NCI-H524 (cell line): ENCODE measurements at regions not wholly inside any gene's neighbourhood (a gene's known extent, or its start where the extent isn't known, plus 50 kb on each side); places are given as distances from the start of the nearest gene placed in this dataset.
"Not testable (repeated sequence)": the region's sequence is repeated elsewhere in the genome, so short reads cannot be mapped to it uniquely, and the experiment has no call there.

Source experiments
- DNase-seq, 2 experiments: peaks; one replicate each; lab custom pipeline; 2025; lab: John Stamatoyannopoulos, UW

- no peak for DNase-seq
Measured at GRCh38 chr1:183753464-183753891, 51.4 kb upstream of the RGL1 start.

GRCh38 chr1:183744132-183744913, 60.6 kb upstream of the RGL1 start:
- no peak for DNase-seq

- no peak for DNase-seq
Measured at GRCh38 chr1:183742355-183742754, 62.6 kb upstream of the RGL1 start.

DNA sequence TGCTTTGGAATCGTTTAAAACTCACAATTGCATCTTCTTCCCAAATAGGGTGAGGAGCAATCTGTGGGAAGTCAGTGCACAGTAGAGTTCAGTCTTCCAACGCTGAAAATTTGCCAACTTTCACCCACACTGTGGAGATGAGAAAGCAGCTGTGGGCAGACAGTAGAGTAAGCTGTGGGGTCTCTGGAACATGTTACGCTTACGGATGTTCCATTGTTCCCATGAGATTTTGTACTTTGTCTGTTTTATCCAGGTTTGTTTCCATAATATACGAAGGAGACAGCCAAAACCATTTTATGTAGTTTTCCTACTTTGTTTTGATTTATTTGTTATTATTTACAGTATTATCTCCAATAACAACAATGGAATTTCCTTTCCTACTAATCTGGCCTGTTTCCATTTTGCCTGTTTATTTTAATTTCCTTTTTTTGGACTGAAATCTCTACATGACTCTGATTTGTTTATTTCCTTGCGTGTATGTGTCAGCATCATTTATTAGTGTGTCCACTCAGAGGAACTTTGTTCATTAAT, 65.1 kb upstream of the RGL1 start:
- no peak for DNase-seq

DNA sequence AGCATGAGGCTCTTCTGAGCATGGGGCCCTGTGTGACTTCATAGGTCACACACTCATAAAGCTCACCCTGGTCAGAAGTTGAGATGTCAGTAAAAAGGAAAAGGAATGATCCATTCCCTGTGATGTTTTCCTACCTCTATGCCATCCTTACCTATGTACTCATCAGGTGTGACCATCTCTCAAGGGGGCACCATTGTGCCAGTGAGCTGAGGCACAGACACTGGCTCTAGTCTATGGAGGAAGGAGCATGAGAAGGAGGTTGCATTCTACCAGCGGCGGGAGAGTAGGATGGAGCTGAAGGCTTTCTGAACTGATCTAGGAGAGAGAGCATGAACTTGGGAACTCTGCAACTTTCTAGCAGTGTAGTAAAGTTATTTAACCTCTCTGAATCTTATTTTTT, 65.8 kb upstream of the RGL1 start:
- no peak for DNase-seq

DNA sequence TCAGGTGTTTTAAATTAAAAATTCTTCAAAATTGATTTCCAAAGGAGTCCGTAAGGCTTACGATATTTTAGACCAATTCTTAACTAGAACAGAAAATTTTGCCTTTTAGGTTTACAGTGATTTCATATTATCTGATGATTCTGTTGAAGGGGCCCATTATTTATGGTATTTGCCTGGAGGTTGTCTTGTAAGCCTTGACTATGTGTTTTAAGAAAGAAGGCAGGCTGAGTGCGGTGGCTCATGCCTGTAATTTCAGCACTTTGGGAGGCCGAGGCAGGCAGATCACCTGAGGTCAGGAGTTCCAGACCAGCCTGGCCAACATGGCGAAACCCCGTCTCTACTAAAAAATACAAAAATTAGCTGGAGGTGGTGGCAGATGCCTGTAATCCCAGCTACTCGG, 67.0 kb upstream of the RGL1 start:
- DNase-seq = not testable (repeated sequence)

DNA sequence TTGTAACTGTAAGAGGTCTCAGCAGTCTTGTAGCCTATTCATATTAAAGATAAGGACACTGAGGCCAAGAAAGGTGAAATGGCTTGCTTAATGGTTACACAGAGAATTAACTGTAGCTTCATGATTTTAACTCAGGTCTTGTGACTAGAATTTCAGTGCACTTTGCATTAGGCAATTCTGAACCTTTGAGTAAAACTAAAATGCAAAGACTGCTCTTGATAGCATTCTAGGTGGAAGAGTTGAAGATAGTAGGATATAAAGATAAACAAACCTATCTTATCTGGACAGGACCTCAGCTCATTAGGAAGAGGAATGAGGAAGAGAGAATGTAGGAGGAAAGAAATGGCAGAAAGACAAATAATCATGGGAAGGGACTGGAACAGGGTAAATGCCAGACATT, 68.6 kb upstream of the RGL1 start:
- DNase-seq = no peak

- no peak for DNase-seq
Measured at GRCh38 chr1:183735069-183735860, 69.7 kb upstream of the RGL1 start.

DNA sequence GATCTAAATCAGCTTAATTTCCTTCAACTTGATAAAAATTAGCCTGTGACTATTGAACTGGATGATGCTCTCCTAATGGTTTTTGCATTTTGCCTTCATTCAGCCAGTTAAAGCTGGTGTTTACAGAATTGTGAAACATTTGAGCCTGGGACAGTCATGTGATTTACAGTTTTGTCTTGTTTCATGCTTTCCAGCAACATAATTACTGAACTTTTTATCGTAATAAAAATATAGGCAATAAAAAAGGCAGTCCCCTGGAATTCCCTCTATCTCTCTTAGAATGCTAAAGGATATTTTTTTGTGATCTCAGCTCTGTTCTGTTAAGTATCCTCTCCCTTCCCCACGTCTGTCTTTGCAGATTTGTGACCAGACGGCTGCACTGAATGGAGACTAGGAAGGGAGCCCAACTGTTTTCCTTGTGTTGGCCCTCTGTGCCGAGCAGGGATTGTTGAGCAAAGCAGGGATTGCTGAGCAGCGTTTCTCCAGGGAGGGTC, 70.3 kb upstream of the RGL1 start:
- no peak for DNase-seq

GRCh38 chr1:183733715-183734114, 71.2 kb upstream of the RGL1 start:
- DNase-seq = peak in 1 of 2 experiments; percentile 38

GRCh38 chr1:183732236-183732880, 72.6 kb upstream of the RGL1 start:
- DNase-seq = no peak

DNA sequence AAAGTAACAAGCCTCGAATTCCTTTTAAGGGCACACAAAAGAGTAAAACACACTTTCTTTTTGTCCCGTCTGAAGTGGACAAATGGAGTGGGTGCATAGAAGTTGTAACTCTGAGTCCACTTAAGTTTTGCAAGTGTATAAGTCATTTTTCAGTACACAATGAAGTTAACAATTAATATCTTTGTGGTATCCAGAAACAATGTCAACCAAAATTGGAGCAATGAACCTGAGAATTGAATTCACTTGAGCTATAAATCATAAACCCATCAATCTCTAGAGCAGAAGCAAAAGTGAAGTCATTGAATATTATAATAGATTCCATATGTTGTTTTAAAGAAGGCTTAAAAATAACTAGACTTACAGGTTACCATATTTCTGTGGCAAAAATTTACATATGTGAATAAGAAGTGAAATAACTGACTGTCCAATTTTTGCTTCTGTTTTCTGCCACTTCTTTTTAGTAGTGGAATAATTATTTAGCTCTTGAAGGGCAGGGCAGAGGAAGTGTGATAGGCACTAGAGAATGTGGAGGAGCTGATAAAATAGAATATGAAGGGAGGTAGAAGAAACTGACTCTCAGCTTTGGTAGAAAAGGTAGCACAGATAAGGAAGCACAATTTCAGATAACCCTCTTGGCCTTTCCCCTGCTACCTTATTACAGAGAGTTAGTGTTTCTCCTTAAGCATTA, 73.9 kb upstream of the RGL1 start:
- no peak for DNase-seq

- no peak for DNase-seq
Measured at GRCh38 chr1:183730107-183730724, 74.7 kb upstream of the RGL1 start.

GRCh38 chr1:183726825-183727224, 73.7 kb upstream of the APOBEC4 start:
- no peak for DNase-seq

GRCh38 chr1:183724350-183725042, 71.4 kb upstream of the APOBEC4 start:
- DNase-seq = no peak

DNA sequence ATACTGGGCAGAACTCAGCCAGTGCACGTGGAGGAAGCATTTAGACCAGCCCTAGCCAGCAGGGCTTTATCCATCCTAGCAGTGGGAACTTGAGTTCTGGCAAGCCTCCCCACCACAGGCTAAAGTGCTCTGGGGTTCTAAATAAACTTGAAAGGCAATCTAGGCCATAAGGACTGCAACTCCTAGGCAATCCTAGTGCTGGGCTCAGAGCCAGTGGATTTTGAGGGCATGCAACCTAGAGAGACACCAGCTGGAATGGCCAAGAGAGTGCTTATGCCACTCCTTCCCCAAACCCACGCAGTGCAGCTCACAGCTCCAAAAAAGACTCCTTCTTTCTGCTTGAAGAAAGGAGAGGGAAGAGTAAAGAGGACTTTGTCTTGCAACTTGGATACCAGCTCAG, 70.5 kb upstream of the APOBEC4 start:
- DNase-seq = peak in 1 of 2 experiments; percentile 26

DNA sequence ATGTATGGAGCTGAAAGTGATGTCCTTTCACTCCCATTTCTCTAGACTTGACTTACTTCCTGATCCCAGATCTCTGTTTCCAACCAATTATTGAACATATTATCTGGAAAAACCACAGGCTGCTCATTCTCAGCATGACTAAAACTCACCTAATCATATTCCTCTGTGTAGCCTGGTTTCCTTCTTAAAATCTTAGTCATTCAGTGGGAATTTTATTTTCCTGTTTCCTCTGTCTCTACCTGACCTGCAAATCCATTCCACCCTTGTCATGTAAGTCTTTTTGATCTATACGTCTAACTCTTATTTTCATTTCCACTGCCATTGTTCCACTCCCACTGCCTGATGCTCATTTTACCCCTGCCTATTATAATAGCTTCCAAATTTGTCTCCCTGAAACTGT, 67.9 kb upstream of the APOBEC4 start:
- DNase-seq = no peak

GRCh38 chr1:183720028-183720427, 66.9 kb upstream of the APOBEC4 start:
- no peak for DNase-seq

- no peak for DNase-seq
Measured at GRCh38 chr1:183719289-183719688, 66.2 kb upstream of the APOBEC4 start.

- no peak for DNase-seq
Measured at GRCh38 chr1:183716286-183716685, 63.2 kb upstream of the APOBEC4 start.
